HUES48 (cell line): ENCODE measurements at regions not wholly inside any gene's neighbourhood (a gene's known extent, or its start where the extent isn't known, plus 50 kb on each side); places are given as distances from the start of the nearest gene placed in this dataset.

Experiments used
- H3K27ac ChIP-seq: one replicate; pipeline ENCODE4 v1.7.0; 2013; ENCODE audit warnings: low read depth, low read length, inconsistent platforms
- H3K27me3 ChIP-seq: 2 replicates; pipeline ENCODE4 v1.6.1; 2013; ENCODE audit warnings: mild to moderate bottlenecking, low read length; ENCODE audit not compliant: control insufficient read depth, insufficient read depth
- H3K36me3 ChIP-seq: 2 replicates; pipeline ENCODE4 v1.6.1; 2013; ENCODE audit warnings: low read length; ENCODE audit not compliant: control insufficient read depth, insufficient read depth
- H3K4me1 ChIP-seq: 2 replicates; pipeline ENCODE4 v1.6.1; 2013; ENCODE audit warnings: mild to moderate bottlenecking, low read length; ENCODE audit not compliant: control insufficient read depth, insufficient read depth
- H3K4me3 ChIP-seq: 2 replicates; pipeline ENCODE4 v1.5.1; 2013; ENCODE audit warnings: mild to moderate bottlenecking, low read depth, low read length
- H3K9ac ChIP-seq: 2 replicates; pipeline ENCODE4 v1.6.1; 2013; ENCODE audit warnings: mild to moderate bottlenecking, low read depth, low read length, moderate library complexity
- H3K9me3 ChIP-seq: 2 replicates; pipeline ENCODE4 v1.6.1; 2013; ENCODE audit warnings: low read length; ENCODE audit not compliant: control insufficient read depth, insufficient read depth

- Histone ChIP-seq H3K4me1 (no peaks in the 10 kb centered on the region), H3K27me3 (no peaks in the 10 kb centered on the region), H3K36me3 (no peaks in the 10 kb centered on the region), H3K27ac (no peak overlapping the region), H3K9ac (no peak overlapping the region), H3K9me3 (no peaks in the 10 kb centered on the region), H3K4me3 (no peak overlapping the region)
Measured at GRCh38 chr2:83596592-83597282, 862.3 kb downstream of the SUCLG1 start.

DNA sequence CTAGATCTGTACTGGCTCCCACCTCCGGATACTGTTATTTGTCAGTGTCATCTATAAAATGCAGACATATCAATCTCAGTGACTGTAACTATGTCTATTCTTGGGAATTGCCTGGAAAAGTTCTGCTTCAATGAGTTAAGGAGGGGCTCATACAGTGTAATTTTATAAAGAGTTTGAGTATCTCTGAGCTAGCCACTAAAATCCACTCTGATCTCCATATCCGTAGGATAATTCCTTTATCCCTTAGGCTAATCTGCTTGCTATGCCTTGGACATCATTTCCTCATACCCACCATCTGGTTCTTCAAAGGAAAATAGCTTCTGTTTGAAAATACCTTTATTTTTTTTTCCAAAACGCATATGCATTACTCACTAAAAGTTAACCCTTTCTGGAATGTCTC is 863.2 kb downstream of the SUCLG1 start:
- no peaks in the 10 kb centered on the region for H3K9me3 ChIP-seq
- H3K4me1 ChIP-seq: no peaks in the 10 kb centered on the region
- H3K36me3 ChIP-seq: no peaks in the 10 kb centered on the region
- H3K4me3 ChIP-seq: no peak overlapping the region
- no peak overlapping the region for H3K27ac ChIP-seq
- H3K27me3 ChIP-seq: no peaks in the 10 kb centered on the region
- H3K9ac ChIP-seq: no peak overlapping the region

GRCh38 chr2:83595121-83595690 is 863.9 kb downstream of the SUCLG1 start:
- no peak overlapping the region for H3K27ac ChIP-seq
- no peaks in the 10 kb centered on the region for H3K27me3 ChIP-seq
- H3K9me3 ChIP-seq: no peaks in the 10 kb centered on the region
- H3K4me3 ChIP-seq: no peak overlapping the region
- no peaks in the 10 kb centered on the region for H3K4me1 ChIP-seq
- H3K36me3 ChIP-seq: no peaks in the 10 kb centered on the region
- no peak overlapping the region for H3K9ac ChIP-seq

GRCh38 chr2:83594241-83595120 is 864.6 kb downstream of the SUCLG1 start:
- no peak overlapping the region for H3K4me3 ChIP-seq
- no peaks in the 10 kb centered on the region for H3K9me3 ChIP-seq
- H3K9ac ChIP-seq: no peak overlapping the region
- H3K36me3 ChIP-seq: no peaks in the 10 kb centered on the region
- no peaks in the 10 kb centered on the region for H3K27me3 ChIP-seq
- no peak overlapping the region for H3K27ac ChIP-seq
- no peaks in the 10 kb centered on the region; the same call in 1 of the 2 replicates for H3K4me1 ChIP-seq

GRCh38 chr2:83587309-83587708 is 871.8 kb downstream of the SUCLG1 start:
- no peak overlapping the region for H3K4me3 ChIP-seq
- no peaks in the 10 kb centered on the region for H3K36me3 ChIP-seq
- H3K27ac ChIP-seq: no peak overlapping the region
- H3K9ac ChIP-seq: no peak overlapping the region
- H3K4me1 ChIP-seq: peaks cover 16% of the 10 kb centered on the region
- H3K9me3 ChIP-seq: no peaks in the 10 kb centered on the region
- no peaks in the 10 kb centered on the region for H3K27me3 ChIP-seq

- H3K9ac ChIP-seq: no peak overlapping the region; the same call in 1 of the 2 replicates
Measured at GRCh38 chr2:83585250-83585649, 873.8 kb downstream of the SUCLG1 start.

DNA sequence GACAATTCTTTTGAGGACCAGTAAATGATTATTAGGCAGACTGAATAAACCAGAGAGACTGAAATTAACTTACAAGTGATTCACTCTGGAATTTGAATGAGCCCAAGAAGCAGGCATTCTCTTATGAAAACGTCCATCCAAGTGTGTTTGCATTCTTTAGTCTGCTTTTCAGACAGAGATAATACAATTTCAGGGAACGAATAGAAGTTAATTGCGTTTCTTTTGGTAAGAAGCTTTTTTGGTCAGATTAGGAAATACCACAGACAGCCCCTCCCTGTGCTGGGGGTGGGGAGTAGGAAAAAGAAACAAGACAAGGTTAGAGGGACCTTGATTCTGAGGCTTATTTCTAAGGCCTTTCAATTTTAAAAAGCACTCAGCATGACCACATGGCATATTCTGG is 874.4 kb downstream of the SUCLG1 start:
- Histone ChIP-seq H3K9ac (no peak overlapping the region), H3K36me3 (no peaks in the 10 kb centered on the region), H3K27ac (no peak overlapping the region), H3K4me3 (peak overlapping the region; percentile 29; the same call in 1 of the 2 replicates), H3K27me3 (no peaks in the 10 kb centered on the region), H3K4me1 (peaks cover 16% of the 10 kb centered on the region), H3K9me3 (no peaks in the 10 kb centered on the region)

More at GRCh38 chr2:83585250-83585649, 873.8 kb downstream of the SUCLG1 start:
- peaks cover 16% of the 10 kb centered on the region for H3K4me1 ChIP-seq
- H3K9me3 ChIP-seq: no peaks in the 10 kb centered on the region
- no peak overlapping the region for H3K27ac ChIP-seq
- H3K27me3 ChIP-seq: no peaks in the 10 kb centered on the region
- H3K4me3 ChIP-seq: peak overlapping the region; percentile 21; the same call in 1 of the 2 replicates
- no peaks in the 10 kb centered on the region for H3K36me3 ChIP-seq

DNA sequence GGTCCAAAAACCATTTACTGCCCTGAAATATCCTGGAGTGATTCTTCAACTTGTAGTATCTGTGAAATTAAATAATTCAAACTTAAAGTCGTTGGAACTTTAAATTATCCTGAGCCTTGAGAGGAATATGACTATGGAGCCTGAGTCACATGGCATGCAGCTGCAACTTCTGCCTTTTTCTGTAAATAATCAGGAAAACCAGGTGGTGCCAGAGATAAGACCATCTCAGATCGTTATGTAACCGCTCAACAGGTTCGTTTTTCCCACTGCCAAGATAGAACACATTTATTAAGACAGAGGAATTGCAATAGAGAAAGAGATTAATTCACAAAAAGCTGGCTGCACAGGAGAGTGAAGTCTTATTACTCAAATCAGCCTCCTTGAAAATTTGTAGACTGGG is 876.5 kb downstream of the SUCLG1 start:
- H3K27me3 ChIP-seq: no peaks in the 10 kb centered on the region
- H3K9me3 ChIP-seq: no peaks in the 10 kb centered on the region
- H3K4me3 ChIP-seq: no peak overlapping the region
- H3K36me3 ChIP-seq: no peaks in the 10 kb centered on the region
- no peak overlapping the region for H3K27ac ChIP-seq
- H3K9ac ChIP-seq: no peak overlapping the region
- peaks cover 16% of the 10 kb centered on the region for H3K4me1 ChIP-seq

- H3K9me3 ChIP-seq: no peaks in the 10 kb centered on the region
- no peak overlapping the region for H3K4me3 ChIP-seq
- peaks cover 7% of the 10 kb centered on the region for H3K4me1 ChIP-seq
- H3K27ac ChIP-seq: no peak overlapping the region
- H3K36me3 ChIP-seq: no peaks in the 10 kb centered on the region
- H3K27me3 ChIP-seq: no peaks in the 10 kb centered on the region
- no peak overlapping the region for H3K9ac ChIP-seq
Measured at GRCh38 chr2:83579507-83579906, 879.6 kb downstream of the SUCLG1 start.

GRCh38 chr2:83578405-83578804 is 880.7 kb downstream of the SUCLG1 start:
- H3K27me3 ChIP-seq: no peaks in the 10 kb centered on the region
- H3K9ac ChIP-seq: no peak overlapping the region
- no peaks in the 10 kb centered on the region for H3K36me3 ChIP-seq
- H3K4me1 ChIP-seq: 0 out of 2 replicates have a peak, but pooled peaks cover 3% of the 10 kb centered on the region
- H3K4me3 ChIP-seq: no peak overlapping the region
- no peak overlapping the region for H3K27ac ChIP-seq
- H3K9me3 ChIP-seq: no peaks in the 10 kb centered on the region

DNA sequence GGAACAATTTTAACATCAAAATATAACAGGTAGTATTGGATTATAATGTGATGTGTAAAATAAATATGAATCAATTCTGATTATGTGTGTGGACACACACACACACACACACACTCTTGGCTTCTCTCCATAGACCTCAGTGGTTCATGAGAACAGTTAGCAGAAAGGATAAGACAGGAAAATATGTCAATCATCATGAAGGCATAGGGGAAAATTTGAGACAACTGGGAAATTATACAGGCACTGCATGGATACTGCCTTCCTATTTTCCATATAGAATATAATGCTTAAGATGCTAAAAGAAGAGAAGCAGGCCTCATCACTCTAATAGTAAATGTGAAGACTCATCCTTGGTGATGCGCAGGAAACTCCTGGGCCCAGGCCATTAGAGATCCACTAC is 884.5 kb downstream of the SUCLG1 start:
- no peak overlapping the region for H3K27ac ChIP-seq

More for the DNA sequence above, 884.5 kb downstream of the SUCLG1 start:
- H3K36me3 ChIP-seq: no peaks in the 10 kb centered on the region
- no peaks in the 10 kb centered on the region for H3K9me3 ChIP-seq
- H3K27me3 ChIP-seq: no peaks in the 10 kb centered on the region
- no peak overlapping the region for H3K9ac ChIP-seq
- H3K4me3 ChIP-seq: no peak overlapping the region
- 0 out of 2 replicates have a peak, but pooled peaks cover 3% of the 10 kb centered on the region for H3K4me1 ChIP-seq
